Vagina (tissue), 2 donors: ENCODE measurements at regions not wholly inside any gene's neighbourhood (a gene's known extent, or its start where the extent isn't known, plus 50 kb on each side); places are given as distances from the start of the nearest gene placed in this dataset.

Experiments used
- POLR2A ChIP-seq, 2 donors: fragments of 450-650 bp; IDR thresholded peaks; one replicate each; pipeline ENCODE4 v1.6.1; 2017; ENCODE audit warnings: antibody characterized with exemption in 2 of 2, mild to moderate bottlenecking in 2 of 2, moderate library complexity in 2 of 2
- TF ChIP-seq, protein P1 (sequence below), 3 experiments: fragments of 450-650 bp in 2 of 3; fragments of 200-600 bp in 1 of 3; sonication (generic) in 1 of 3; IDR thresholded peaks; one replicate each; pipeline ENCODE4 v1.5.1; 2017 to 2019; ENCODE audit warnings: antibody characterized with exemption in 3 of 3, mild to moderate bottlenecking in 2 of 3, moderate library complexity in 2 of 3

DNA sequence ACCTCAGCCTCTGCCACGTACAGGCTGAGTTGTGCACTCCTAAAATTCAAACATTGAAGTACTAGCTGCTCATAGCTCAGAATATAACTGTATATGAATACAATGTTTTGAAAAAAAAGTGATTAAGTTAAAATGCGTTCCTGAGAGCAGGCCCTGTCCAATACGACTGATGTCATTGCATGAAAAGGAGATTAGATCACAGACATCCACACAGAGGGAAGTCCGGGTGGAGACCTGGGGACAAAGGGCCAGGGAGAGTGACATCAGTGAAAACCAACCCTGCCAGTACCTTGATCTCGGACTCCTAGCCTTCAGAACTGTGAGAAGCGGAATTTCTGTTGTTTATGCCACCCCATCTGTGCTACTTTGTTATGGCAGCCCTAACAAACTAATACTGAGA lies 311.4 kb upstream of the NR2F2 start:
- TF ChIP-seq, protein P1, sequence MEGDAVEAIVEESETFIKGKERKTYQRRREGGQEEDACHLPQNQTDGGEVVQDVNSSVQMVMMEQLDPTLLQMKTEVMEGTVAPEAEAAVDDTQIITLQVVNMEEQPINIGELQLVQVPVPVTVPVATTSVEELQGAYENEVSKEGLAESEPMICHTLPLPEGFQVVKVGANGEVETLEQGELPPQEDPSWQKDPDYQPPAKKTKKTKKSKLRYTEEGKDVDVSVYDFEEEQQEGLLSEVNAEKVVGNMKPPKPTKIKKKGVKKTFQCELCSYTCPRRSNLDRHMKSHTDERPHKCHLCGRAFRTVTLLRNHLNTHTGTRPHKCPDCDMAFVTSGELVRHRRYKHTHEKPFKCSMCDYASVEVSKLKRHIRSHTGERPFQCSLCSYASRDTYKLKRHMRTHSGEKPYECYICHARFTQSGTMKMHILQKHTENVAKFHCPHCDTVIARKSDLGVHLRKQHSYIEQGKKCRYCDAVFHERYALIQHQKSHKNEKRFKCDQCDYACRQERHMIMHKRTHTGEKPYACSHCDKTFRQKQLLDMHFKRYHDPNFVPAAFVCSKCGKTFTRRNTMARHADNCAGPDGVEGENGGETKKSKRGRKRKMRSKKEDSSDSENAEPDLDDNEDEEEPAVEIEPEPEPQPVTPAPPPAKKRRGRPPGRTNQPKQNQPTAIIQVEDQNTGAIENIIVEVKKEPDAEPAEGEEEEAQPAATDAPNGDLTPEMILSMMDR (IDR thresholded peaks at IDR 0.05): no peak
- no peak for TF ChIP-seq POLR2A (IDR thresholded peaks at IDR 0.05)
